ENCODE measurements at regions not wholly inside any gene's neighbourhood (a gene's known extent, or its start where the extent isn't known, plus 50 kb on each side); places are given as distances from the start of the nearest gene placed in this dataset.
"Not testable (repeated sequence)": the region's sequence is repeated elsewhere in the genome, so short reads cannot be mapped to it uniquely, and the experiment has no call there.

DNA sequence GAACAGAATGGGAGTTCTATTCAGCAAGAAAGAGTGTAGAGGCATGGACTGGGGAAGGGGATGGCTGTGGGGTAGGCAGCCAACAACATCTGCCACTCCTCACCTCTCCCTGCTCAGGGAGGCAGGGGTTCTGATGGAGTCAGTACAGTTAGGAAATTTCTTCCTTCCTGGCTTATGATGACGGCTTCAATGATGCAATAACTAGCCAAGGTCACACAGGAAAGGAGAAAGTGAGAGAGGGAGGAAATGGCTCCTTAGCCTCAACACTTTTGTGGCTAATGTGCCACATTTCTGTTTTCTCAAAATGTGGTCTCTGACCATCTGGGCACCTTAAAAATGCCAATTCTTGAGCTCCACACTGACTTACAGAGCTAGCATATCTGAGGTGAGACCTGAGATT lies 79.3 kb upstream of the PDZD8 start:
- no peak overlapping the region for H3K9ac ChIP-seq (ENCODE audit: low read depth, low read length, poor library complexity, severe bottlenecking)
- H3K4me1 ChIP-seq (ENCODE audit: insufficient read depth, low read length, poor library complexity, severe bottlenecking): peaks cover 21% of the 10 kb centered on the region
- H3K79me2 ChIP-seq (ENCODE audit: insufficient read depth, low read length): no peaks in the 10 kb centered on the region; the same call in 1 of the 2 replicates
- no peaks in the 10 kb centered on the region for H3K9me2 ChIP-seq (replicated peaks; ENCODE audit: low read depth, low read length)
- no peaks in the 10 kb centered on the region; the same call in 1 of the 2 replicates for H3K9me3 ChIP-seq (ENCODE audit: insufficient read depth, low read depth, low read length)
- no peaks in the 10 kb centered on the region for H3K27me3 ChIP-seq (ENCODE audit: insufficient read depth, low read length, poor library complexity, severe bottlenecking)
- no peak overlapping the region for H3K4me3 ChIP-seq (ENCODE audit: low read length, poor library complexity, severe bottlenecking)
- H3K4me2 ChIP-seq (ENCODE audit: low read depth, low read length, poor library complexity, severe bottlenecking): no peak overlapping the region
- H3K36me3 ChIP-seq (ENCODE audit: insufficient read depth, low read length): no peaks in the 10 kb centered on the region
- no peaks in the 10 kb centered on the region for H3F3A ChIP-seq (ENCODE audit: low read depth)
- TF ChIP-seq, protein P1, sequence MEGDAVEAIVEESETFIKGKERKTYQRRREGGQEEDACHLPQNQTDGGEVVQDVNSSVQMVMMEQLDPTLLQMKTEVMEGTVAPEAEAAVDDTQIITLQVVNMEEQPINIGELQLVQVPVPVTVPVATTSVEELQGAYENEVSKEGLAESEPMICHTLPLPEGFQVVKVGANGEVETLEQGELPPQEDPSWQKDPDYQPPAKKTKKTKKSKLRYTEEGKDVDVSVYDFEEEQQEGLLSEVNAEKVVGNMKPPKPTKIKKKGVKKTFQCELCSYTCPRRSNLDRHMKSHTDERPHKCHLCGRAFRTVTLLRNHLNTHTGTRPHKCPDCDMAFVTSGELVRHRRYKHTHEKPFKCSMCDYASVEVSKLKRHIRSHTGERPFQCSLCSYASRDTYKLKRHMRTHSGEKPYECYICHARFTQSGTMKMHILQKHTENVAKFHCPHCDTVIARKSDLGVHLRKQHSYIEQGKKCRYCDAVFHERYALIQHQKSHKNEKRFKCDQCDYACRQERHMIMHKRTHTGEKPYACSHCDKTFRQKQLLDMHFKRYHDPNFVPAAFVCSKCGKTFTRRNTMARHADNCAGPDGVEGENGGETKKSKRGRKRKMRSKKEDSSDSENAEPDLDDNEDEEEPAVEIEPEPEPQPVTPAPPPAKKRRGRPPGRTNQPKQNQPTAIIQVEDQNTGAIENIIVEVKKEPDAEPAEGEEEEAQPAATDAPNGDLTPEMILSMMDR (conservative IDR thresholded peaks at IDR 0.05; ENCODE audit: low read length): no peak
- no peaks in the 10 kb centered on the region for H4K20me1 ChIP-seq (ENCODE audit: insufficient read depth, low read length, poor library complexity, severe bottlenecking)
- H2AFZ ChIP-seq (ENCODE audit: low read length): no peak overlapping the region

DNA sequence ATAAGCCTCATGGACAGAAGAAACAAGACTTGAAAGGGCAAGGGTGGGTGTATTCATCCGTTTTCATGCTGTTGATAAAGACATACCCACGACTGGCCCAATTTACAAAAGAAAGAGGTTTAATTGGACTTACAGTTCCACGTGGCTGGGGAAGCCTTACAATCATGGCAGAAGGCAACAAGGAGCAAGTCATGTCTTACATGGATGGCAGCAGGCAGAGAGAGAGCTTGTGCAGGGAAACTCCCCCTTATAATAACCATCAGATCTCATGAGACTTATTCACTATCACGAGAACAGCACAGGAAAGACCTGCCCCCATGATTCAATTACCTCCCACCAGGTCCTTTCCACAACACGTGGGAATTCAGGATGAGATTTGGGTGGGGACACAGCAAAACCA lies 78.2 kb upstream of the PDZD8 start:
- not testable (repeated sequence) for H4K20me1 ChIP-seq (ENCODE audit: insufficient read depth, low read length, poor library complexity, severe bottlenecking); H3F3A ChIP-seq (ENCODE audit: low read depth); H3K27me3 ChIP-seq (ENCODE audit: insufficient read depth, low read length, poor library complexity, severe bottlenecking); H3K9me2 ChIP-seq (replicated peaks; ENCODE audit: low read depth, low read length); H3K36me3 ChIP-seq (ENCODE audit: insufficient read depth, low read length); H3K9me3 ChIP-seq (ENCODE audit: insufficient read depth, low read depth, low read length); H3K79me2 ChIP-seq (ENCODE audit: insufficient read depth, low read length); H3K9ac ChIP-seq (ENCODE audit: low read depth, low read length, poor library complexity, severe bottlenecking); H3K4me2 ChIP-seq (ENCODE audit: low read depth, low read length, poor library complexity, severe bottlenecking); H2AFZ ChIP-seq (ENCODE audit: low read length); H3K4me3 ChIP-seq (ENCODE audit: low read length, poor library complexity, severe bottlenecking)
- peaks cover 21% of the 10 kb centered on the region for H3K4me1 ChIP-seq (ENCODE audit: insufficient read depth, low read length, poor library complexity, severe bottlenecking)

DNA sequence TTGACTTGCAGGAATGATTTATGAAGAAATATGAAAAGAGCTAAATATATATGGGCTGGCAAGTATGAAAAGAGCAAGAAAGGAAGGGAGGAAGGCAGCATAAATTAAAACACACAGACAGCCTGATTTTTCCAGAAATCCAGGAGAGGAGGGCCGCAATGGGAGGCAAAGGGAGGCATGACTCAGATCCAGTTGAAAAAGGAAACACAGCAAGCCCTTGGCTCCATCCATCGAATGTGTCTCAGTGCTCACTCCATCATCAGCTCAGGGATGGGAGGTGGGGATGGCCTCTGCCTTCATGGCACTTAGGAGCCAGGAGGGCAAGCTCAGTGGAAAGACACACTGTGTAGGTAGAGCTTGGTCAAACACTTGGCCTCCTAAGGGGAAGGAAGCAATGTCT lies 75.7 kb upstream of the PDZD8 start:
- Histone ChIP-seq H3K9me3 (ENCODE audit: insufficient read depth, low read depth, low read length) (no peaks in the 10 kb centered on the region; the same call in 1 of the 2 replicates), H4K20me1 (ENCODE audit: insufficient read depth, low read length, poor library complexity, severe bottlenecking) (no peaks in the 10 kb centered on the region), H3F3A (ENCODE audit: low read depth) (no peaks in the 10 kb centered on the region), H3K79me2 (ENCODE audit: insufficient read depth, low read length) (peaks cover 5% of the 10 kb centered on the region; the same call in 1 of the 2 replicates), H2AFZ (ENCODE audit: low read length) (no peak overlapping the region), H3K4me1 (ENCODE audit: insufficient read depth, low read length, poor library complexity, severe bottlenecking) (peaks cover 9% of the 10 kb centered on the region), H3K9me2 (replicated peaks; ENCODE audit: low read depth, low read length) (no peaks in the 10 kb centered on the region), H3K36me3 (ENCODE audit: insufficient read depth, low read length) (no peaks in the 10 kb centered on the region), H3K27me3 (ENCODE audit: insufficient read depth, low read length, poor library complexity, severe bottlenecking) (no peaks in the 10 kb centered on the region), H3K9ac (ENCODE audit: low read depth, low read length, poor library complexity, severe bottlenecking) (no peak overlapping the region), H3K4me3 (ENCODE audit: low read length, poor library complexity, severe bottlenecking) (no peak overlapping the region), H3K4me2 (ENCODE audit: low read depth, low read length, poor library complexity, severe bottlenecking) (no peak overlapping the region)
- TF ChIP-seq, protein P1 (conservative IDR thresholded peaks at IDR 0.05; ENCODE audit: low read length): no peak
- TF ChIP-seq EZH2phosphoT487 (IDR thresholded peaks at IDR 0.05; ENCODE audit: borderline replicate concordance): no peak

DNA sequence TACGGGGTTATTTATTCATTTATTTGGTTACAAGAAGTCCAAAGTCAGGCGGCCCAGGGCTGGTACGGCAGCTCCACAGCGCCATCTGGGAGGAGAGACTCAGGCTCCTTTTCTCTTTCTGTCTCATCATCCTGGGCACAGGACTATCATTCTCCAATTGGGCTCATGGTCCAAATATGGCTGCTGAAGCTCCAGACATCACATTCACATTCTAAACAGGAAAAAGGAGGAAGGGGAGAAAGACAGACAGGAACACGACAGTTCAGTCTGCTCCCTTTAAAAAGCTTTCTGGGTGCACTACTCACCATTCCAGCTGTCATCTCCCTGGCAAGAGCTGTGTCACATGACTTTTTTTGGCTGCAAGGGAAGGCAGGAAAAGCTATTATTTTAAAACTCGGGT lies 74.4 kb upstream of the PDZD8 start:
- no peaks in the 10 kb centered on the region for H3F3A ChIP-seq (ENCODE audit: low read depth)
- H3K9me3 ChIP-seq (ENCODE audit: insufficient read depth, low read depth, low read length): peaks cover under 1% of the 10 kb centered on the region; the same call in 1 of the 2 replicates
- H3K9me2 ChIP-seq (replicated peaks; ENCODE audit: low read depth, low read length): no peaks in the 10 kb centered on the region
- no peak overlapping the region for H3K4me2 ChIP-seq (ENCODE audit: low read depth, low read length, poor library complexity, severe bottlenecking)
- no peak overlapping the region for H2AFZ ChIP-seq (ENCODE audit: low read length)
- H4K20me1 ChIP-seq (ENCODE audit: insufficient read depth, low read length, poor library complexity, severe bottlenecking): no peaks in the 10 kb centered on the region
- no peak overlapping the region for H3K4me3 ChIP-seq (ENCODE audit: low read length, poor library complexity, severe bottlenecking)
- peaks cover 5% of the 10 kb centered on the region; the same call in 1 of the 2 replicates for H3K79me2 ChIP-seq (ENCODE audit: insufficient read depth, low read length)
- H3K9ac ChIP-seq (ENCODE audit: low read depth, low read length, poor library complexity, severe bottlenecking): no peak overlapping the region
- H3K27me3 ChIP-seq (ENCODE audit: insufficient read depth, low read length, poor library complexity, severe bottlenecking): no peaks in the 10 kb centered on the region
- H3K36me3 ChIP-seq (ENCODE audit: insufficient read depth, low read length): no peaks in the 10 kb centered on the region
- peaks cover 5% of the 10 kb centered on the region for H3K4me1 ChIP-seq (ENCODE audit: insufficient read depth, low read length, poor library complexity, severe bottlenecking)
- TF ChIP-seq, protein P1 (conservative IDR thresholded peaks at IDR 0.05; ENCODE audit: low read length): peak; percentile 66
- no peak for TF ChIP-seq EZH2phosphoT487 (IDR thresholded peaks at IDR 0.05; ENCODE audit: borderline replicate concordance)

Measured in Loucy (cell line).